ENCODE measurements at regions not wholly inside any gene's neighbourhood (a gene's known extent, or its start where the extent isn't known, plus 50 kb on each side); places are given as distances from the start of the nearest gene placed in this dataset.

GRCh38 chr2:106336108-106336507, 132.1 kb downstream of the RGPD3 start:
- TF ChIP-seq TCF7 (IDR thresholded peaks at IDR 0.05; ENCODE audit: borderline replicate concordance) (no peak), AFF1 (IDR thresholded peaks at IDR 0.05; ENCODE audit: low read depth in 1 of 2, partially characterized antibody in 2 of 2) (no peak), POLR2A (conservative IDR thresholded peaks at IDR 0.05) (no peak), SAFB (IDR thresholded peaks at IDR 0.05; ENCODE audit: borderline replicate concordance, low read depth, low read length) (no peak), NUFIP1 (IDR thresholded peaks at IDR 0.05; ENCODE audit: partially characterized antibody) (no peak), SIX5 (IDR thresholded peaks at IDR 0.05; ENCODE audit: borderline replicate concordance in 1 of 2, insufficient read depth in 1 of 2, low read depth in 1 of 2, low read length in 2 of 2) (no peak)
- no peaks in the 10 kb centered on the region for H3K79me2 ChIP-seq (ENCODE audit: control insufficient read depth, insufficient read depth, low read length)
- H3K27me3 ChIP-seq (ENCODE audit: control insufficient read depth in 2 of 2, insufficient read depth in 2 of 2, low read length in 2 of 2): peaks cover 2 to 5% of the 10 kb centered on the region in 2 experiments; a peak in 2 of 5 replicates
- H2AFZ ChIP-seq (ENCODE audit: low read depth, low read length): no peak overlapping the region
- H4K20me1 ChIP-seq (replicated peaks; ENCODE audit: control insufficient read depth, insufficient read depth, low read length): no peaks in the 10 kb centered on the region
- ATAC-seq: no peak
- in situ Hi-C loops (cut with MboI) (no loop called here), intact Hi-C loops (cut with micrococcal nuclease) (no loop called here)
- no peaks in the 10 kb centered on the region for H3K9me1 ChIP-seq (ENCODE audit: control insufficient read depth, insufficient read depth, low read length)
- WGBS (ENCODE audit: insufficient coverage, low coverage, missing lambda C conversion rate): 0% methylated on average over 4 of the region's 4 CpGs
- no peaks in the 10 kb centered on the region for H3K4me1 ChIP-seq (replicated peaks in 1 of 2; ENCODE audit: control insufficient read depth in 2 of 2, insufficient read depth in 2 of 2, low read length in 2 of 2)
- POLR2A ChIA-PET: no interaction called here
- no peak overlapping the region for H3K27ac ChIP-seq (ENCODE audit: extremely low read depth, low read depth, low read length)
- H3K4me2 ChIP-seq (ENCODE audit: insufficient read depth, low read length): no peak overlapping the region
- FAIRE-seq: no peak
- BruUV-seq (replicated peaks): no TSS peak
- DNase-seq (ENCODE audit: extremely low read depth in 1 of 4, low spot score in 3 of 4): no peak
- no peaks in the 10 kb centered on the region for H3K9me3 ChIP-seq (replicated peaks; ENCODE audit: control insufficient read depth, insufficient read depth, low read depth, low read length)
- H3K36me3 ChIP-seq (ENCODE audit: control insufficient read depth, insufficient read depth, low read length): no peaks in the 10 kb centered on the region
- H3K9ac ChIP-seq (ENCODE audit: insufficient read depth in 1 of 2, low read depth in 2 of 2, low read length in 2 of 2): no peak overlapping the region
- CTCF ChIA-PET (ENCODE audit: low intra/inter-chr PET ratio): no interaction called here
- H3K4me3 ChIP-seq: no peak overlapping the region

Data from K562 (cell line).